Activated CD8-positive, alpha-beta T cell treated with anti-CD3 and anti-CD28 coated beads for 36 hours (primary cell): ENCODE measurements at regions not wholly inside any gene's neighbourhood (a gene's known extent, or its start where the extent isn't known, plus 50 kb on each side); places are given as distances from the start of the nearest gene placed in this dataset.

Experiments used
- ATAC-seq: fragments of 200-7000 bp; cut with Tn5 transposase; one replicate; pipeline ENCODE4 v1.10.0; 2021; ENCODE audit warnings: mild to moderate bottlenecking, moderate library complexity
- CTCF ChIA-PET: fragments of 350-600 bp; sonication (Branson Sonifier 250); formaldehyde crosslinking; loops from one replicate; lab custom pipeline; 2021; ENCODE audit warnings: antibody characterized with exemption; lab: Charles Lee
- POLR2A ChIA-PET: fragments of 350-600 bp; sonication (Branson Sonifier 250); formaldehyde crosslinking; loops from one replicate; lab custom pipeline; 2021; ENCODE audit warnings: antibody characterized with exemption; lab: Charles Lee
- DNase-seq: peaks from one replicate; pipeline ENCODE4 v3.0.0-alpha.2; 2020
- H3K27ac Mint-ChIP-seq: one replicate; pipeline ENCODE4 v1.8.0; 2021; ENCODE audit warnings: mild to moderate bottlenecking, mixed read lengths
- H3K27me3 Mint-ChIP-seq: one replicate; pipeline ENCODE4 v1.8.0; 2021; ENCODE audit warnings: mixed read lengths
- H3K36me3 Mint-ChIP-seq: one replicate; pipeline ENCODE4 v1.8.0; 2021; ENCODE audit warnings: low read depth, mixed read lengths
- H3K4me1 Mint-ChIP-seq: one replicate; pipeline ENCODE4 v1.8.0; 2021; ENCODE audit warnings: low read depth, mixed read lengths
- H3K4me3 Mint-ChIP-seq: one replicate; pipeline ENCODE4 v1.8.0; 2021; ENCODE audit warnings: mild to moderate bottlenecking, moderate library complexity, mixed read lengths
- H3K9me3 Mint-ChIP-seq: one replicate; pipeline ENCODE4 v1.8.0; 2021; ENCODE audit warnings: mixed read lengths
- intact Hi-C: fragments of 100-400 bp; cut with micrococcal nuclease; formaldehyde crosslinking; loops from one replicate; pipeline ENCODE4 v1.10.0; 2022
- TF ChIP-seq, protein P1 (sequence below): fragments of 200-600 bp; IDR thresholded peaks from one replicate; pipeline ENCODE4 v1.8.0; 2022; ENCODE audit warnings: antibody characterized with exemption, mild to moderate bottlenecking

- Mint-ChIP-seq H3K36me3 (no peaks in the 10 kb centered on the region), H3K4me3 (no peak overlapping the region), H3K27me3 (no peaks in the 10 kb centered on the region), H3K27ac (no peak overlapping the region), H3K4me1 (no peaks in the 10 kb centered on the region), H3K9me3 (no peaks in the 10 kb centered on the region)
- TF ChIP-seq, protein P1, sequence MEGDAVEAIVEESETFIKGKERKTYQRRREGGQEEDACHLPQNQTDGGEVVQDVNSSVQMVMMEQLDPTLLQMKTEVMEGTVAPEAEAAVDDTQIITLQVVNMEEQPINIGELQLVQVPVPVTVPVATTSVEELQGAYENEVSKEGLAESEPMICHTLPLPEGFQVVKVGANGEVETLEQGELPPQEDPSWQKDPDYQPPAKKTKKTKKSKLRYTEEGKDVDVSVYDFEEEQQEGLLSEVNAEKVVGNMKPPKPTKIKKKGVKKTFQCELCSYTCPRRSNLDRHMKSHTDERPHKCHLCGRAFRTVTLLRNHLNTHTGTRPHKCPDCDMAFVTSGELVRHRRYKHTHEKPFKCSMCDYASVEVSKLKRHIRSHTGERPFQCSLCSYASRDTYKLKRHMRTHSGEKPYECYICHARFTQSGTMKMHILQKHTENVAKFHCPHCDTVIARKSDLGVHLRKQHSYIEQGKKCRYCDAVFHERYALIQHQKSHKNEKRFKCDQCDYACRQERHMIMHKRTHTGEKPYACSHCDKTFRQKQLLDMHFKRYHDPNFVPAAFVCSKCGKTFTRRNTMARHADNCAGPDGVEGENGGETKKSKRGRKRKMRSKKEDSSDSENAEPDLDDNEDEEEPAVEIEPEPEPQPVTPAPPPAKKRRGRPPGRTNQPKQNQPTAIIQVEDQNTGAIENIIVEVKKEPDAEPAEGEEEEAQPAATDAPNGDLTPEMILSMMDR, result no peak
- CTCF ChIA-PET, result no interaction called here
- ATAC-seq (no peak), DNase-seq (no peak)
- intact Hi-C loops, result no loop called here
- POLR2A ChIA-PET, result no interaction called here
These were observed 88.3 kb downstream of the RPE65 start for GRCh38 chr1:68361346-68361910.

DNA sequence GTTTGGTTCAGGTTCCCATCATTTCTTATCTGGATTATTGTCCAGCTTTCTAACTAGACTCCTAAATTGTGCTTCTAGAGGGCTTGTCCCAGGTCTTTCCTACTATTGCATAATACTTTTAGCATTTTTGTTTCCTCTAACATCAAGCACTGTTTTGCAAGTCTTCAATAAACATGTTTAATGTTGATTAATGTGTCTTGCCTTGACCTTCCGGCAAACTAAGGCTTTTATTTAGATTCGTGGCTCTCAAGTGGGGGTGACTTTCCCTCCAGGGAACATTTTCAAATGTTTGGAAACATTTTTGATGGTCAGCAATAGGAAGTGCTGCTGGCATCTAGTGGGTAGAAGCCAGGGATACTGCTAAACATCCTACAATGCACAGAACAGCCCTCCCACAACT is 90.7 kb downstream of the RPE65 start:
- H3K4me1 Mint-ChIP-seq, result no peaks in the 10 kb centered on the region
- no peaks in the 10 kb centered on the region for H3K36me3 Mint-ChIP-seq
- H3K27ac Mint-ChIP-seq, result no peak overlapping the region
- ChIA-PET CTCF (interaction anchor here (1.0 to 1.6 kb wide), 2 partner anchors 10 to 11 kb away, joined by 3 read pairs; no protein-coding TSS in a partner anchor), POLR2A (no interaction called here)
- DNase-seq, result no peak
- TF ChIP-seq, protein P1, result no peak
- no peaks in the 10 kb centered on the region for H3K27me3 Mint-ChIP-seq
- no peak overlapping the region for H3K4me3 Mint-ChIP-seq
- ATAC-seq, result no peak
- intact Hi-C loops, result no loop called here
- no peaks in the 10 kb centered on the region for H3K9me3 Mint-ChIP-seq

DNA sequence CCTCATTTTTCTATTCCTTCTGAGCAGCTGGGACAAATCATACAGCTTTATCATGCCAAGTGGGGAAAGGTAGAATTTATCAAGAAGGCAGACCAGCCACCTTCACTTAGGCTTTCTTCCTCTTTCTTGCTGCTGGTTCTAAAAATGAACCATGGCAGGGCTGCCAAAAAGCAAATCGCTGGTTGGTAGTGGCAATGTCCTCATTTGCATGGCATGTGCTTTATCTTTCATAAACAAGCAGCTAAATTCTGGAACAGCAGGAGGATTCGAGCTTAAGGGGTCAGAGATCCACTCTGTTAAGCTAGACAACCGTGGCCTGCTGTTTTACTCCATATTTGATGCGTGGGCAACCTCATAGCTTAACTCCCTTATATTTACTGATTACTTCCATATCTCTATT is 91.3 kb downstream of the RPE65 start:
- TF ChIP-seq, protein P1, result no peak
- no peak for ATAC-seq
- intact Hi-C loops, result no loop called here
- CTCF ChIA-PET, result interaction anchor here (0.6 to 1.6 kb wide), 3 partner anchors 10 to 598 kb away, joined by 3 read pairs; no protein-coding TSS in a partner anchor
- no peaks in the 10 kb centered on the region for H3K9me3 Mint-ChIP-seq
- POLR2A ChIA-PET, result no interaction called here
- H3K4me3 Mint-ChIP-seq, result no peak overlapping the region
- no peak for DNase-seq
- H3K4me1 Mint-ChIP-seq, result no peaks in the 10 kb centered on the region
- H3K36me3 Mint-ChIP-seq, result no peaks in the 10 kb centered on the region
- no peaks in the 10 kb centered on the region for H3K27me3 Mint-ChIP-seq
- H3K27ac Mint-ChIP-seq, result no peak overlapping the region

- Mint-ChIP-seq H3K36me3 (no peaks in the 10 kb centered on the region), H3K27me3 (no peaks in the 10 kb centered on the region), H3K27ac (no peak overlapping the region), H3K4me3 (no peak overlapping the region), H3K4me1 (no peaks in the 10 kb centered on the region), H3K9me3 (no peaks in the 10 kb centered on the region)
- TF ChIP-seq, protein P1, result no peak
- ATAC-seq, result no peak
- no peak for DNase-seq
- POLR2A ChIA-PET, result no interaction called here
- CTCF ChIA-PET, result no interaction called here
- intact Hi-C loops, result no loop called here
These were observed 94.1 kb downstream of the RPE65 start for GRCh38 chr1:68355614-68356013.

GRCh38 chr1:68352202-68352601 is 97.6 kb downstream of the RPE65 start:
- CTCF ChIA-PET, result no interaction called here
- TF ChIP-seq, protein P1, result no peak
- no peak for ATAC-seq

More at GRCh38 chr1:68352202-68352601, 97.6 kb downstream of the RPE65 start:
- Mint-ChIP-seq H3K4me3 (no peak overlapping the region), H3K9me3 (no peaks in the 10 kb centered on the region), H3K36me3 (no peaks in the 10 kb centered on the region), H3K27me3 (no peaks in the 10 kb centered on the region), H3K4me1 (no peaks in the 10 kb centered on the region), H3K27ac (no peak overlapping the region)
- intact Hi-C loops, result no loop called here
- no peak for DNase-seq
- POLR2A ChIA-PET, result no interaction called here
